ENCODE measurements at regions not wholly inside any gene's neighbourhood (a gene's known extent, or its start where the extent isn't known, plus 50 kb on each side); places are given as distances from the start of the nearest gene placed in this dataset.
"Not testable (repeated sequence)": the region's sequence is repeated elsewhere in the genome, so short reads cannot be mapped to it uniquely, and the experiment has no call there.

GRCh38 chr10:35276889-35277288, 59.4 kb upstream of the CCNY start:
- H3K4me3 ChIP-seq (ENCODE audit: low read length) = no peak overlapping the region
- no peaks in the 10 kb centered on the region for H3K27me3 ChIP-seq (ENCODE audit: control insufficient read depth, insufficient read depth, low read length)
- WGBS (ENCODE audit: insufficient coverage, low lambda C conversion rate) = no CpG with 5 or more reads among the region's 1 CpG
- DNase-seq = no peak
- H3K4me1 ChIP-seq (ENCODE audit: control insufficient read depth, insufficient read depth, low read length) = no peaks in the 10 kb centered on the region
- no peaks in the 10 kb centered on the region for H3K36me3 ChIP-seq (ENCODE audit: control insufficient read depth, insufficient read depth, low read length)
- peaks cover 3% of the 10 kb centered on the region for H3K9me3 ChIP-seq (ENCODE audit: control insufficient read depth, low read depth, low read length)
- H3K27ac ChIP-seq (ENCODE audit: low read length) = no peak overlapping the region

GRCh38 chr10:35280246-35280645, 56.1 kb upstream of the CCNY start:
- not testable (repeated sequence) for H3K4me1 ChIP-seq (ENCODE audit: control insufficient read depth, insufficient read depth, low read length); H3K36me3 ChIP-seq (ENCODE audit: control insufficient read depth, insufficient read depth, low read length); H3K27me3 ChIP-seq (ENCODE audit: control insufficient read depth, insufficient read depth, low read length); H3K27ac ChIP-seq (ENCODE audit: low read length); H3K4me3 ChIP-seq (ENCODE audit: low read length); H3K9me3 ChIP-seq (ENCODE audit: control insufficient read depth, low read depth, low read length); DNase-seq
